ENCODE measurements at regions not wholly inside any gene's neighbourhood (a gene's known extent, or its start where the extent isn't known, plus 50 kb on each side); places are given as distances from the start of the nearest gene placed in this dataset.

- Histone ChIP-seq H3K9me3 (ENCODE audit: low read depth) (no peaks in the 10 kb centered on the region), H3K4me3 (no peak overlapping the region), H3K27ac (no peak overlapping the region), H3K4me1 (ENCODE audit: insufficient read depth) (peaks cover 21% of the 10 kb centered on the region), H3K36me3 (ENCODE audit: low read depth) (no peaks in the 10 kb centered on the region), H2AFZ (no peak overlapping the region), H3K4me2 (ENCODE audit: unreplicated experiment) (no peak overlapping the region), H3K9ac (no peak overlapping the region), H3K79me2 (ENCODE audit: insufficient read depth) (peaks cover 11% of the 10 kb centered on the region; the same call in 1 of the 2 replicates), H3K27me3 (replicated peaks; ENCODE audit: insufficient read depth) (no peaks in the 10 kb centered on the region), H3K9me2 (ENCODE audit: insufficient read depth) (no peaks in the 10 kb centered on the region; the same call in 1 of the 2 replicates), H3F3A (ENCODE audit: insufficient read depth) (peaks cover 13% of the 10 kb centered on the region; the same call in 1 of the 2 replicates), H4K20me1 (ENCODE audit: insufficient read depth) (no peaks in the 10 kb centered on the region)
- 94 to 100% methylated on average over 2 of the region's 2 CpGs for WGBS, 2 experiments (ENCODE audit: low coverage in 1 of 2, low lambda C conversion rate in 2 of 2, missing lambda C conversion rate in 2 of 2)
- in situ Hi-C loops (cut with MboI) = no loop called here
- DNase-seq = no peak
- TF ChIP-seq EZH2 (IDR thresholded peaks at IDR 0.05; ENCODE audit: insufficient read depth, poor library complexity, severe bottlenecking) (no peak), EZH2phosphoT487 (IDR thresholded peaks at IDR 0.05; ENCODE audit: insufficient read depth, low read depth) (no peak)
Measured at GRCh38 chr21:16514316-16514715, 784.5 kb downstream of the USP25 start.

GRCh38 chr21:16517383-16517782, 787.6 kb downstream of the USP25 start:
- in situ Hi-C loops (cut with MboI) = no loop called here
- Histone ChIP-seq H3K27ac (no peak overlapping the region), H4K20me1 (ENCODE audit: insufficient read depth) (no peaks in the 10 kb centered on the region), H3K9ac (no peak overlapping the region), H3F3A (ENCODE audit: insufficient read depth) (peaks cover 5% of the 10 kb centered on the region; the same call in 1 of the 2 replicates), H3K4me3 (no peak overlapping the region), H3K4me1 (ENCODE audit: insufficient read depth) (peaks cover 16% of the 10 kb centered on the region), H3K9me3 (ENCODE audit: low read depth) (no peaks in the 10 kb centered on the region), H3K9me2 (ENCODE audit: insufficient read depth) (no peaks in the 10 kb centered on the region; the same call in 1 of the 2 replicates), H3K4me2 (ENCODE audit: unreplicated experiment) (peak overlapping the region; percentile 13), H3K36me3 (ENCODE audit: low read depth) (no peaks in the 10 kb centered on the region), H2AFZ (no peak overlapping the region), H3K27me3 (replicated peaks; ENCODE audit: insufficient read depth) (no peaks in the 10 kb centered on the region), H3K79me2 (ENCODE audit: insufficient read depth) (peaks cover 11% of the 10 kb centered on the region; the same call in 1 of the 2 replicates)
- TF ChIP-seq EZH2 (IDR thresholded peaks at IDR 0.05; ENCODE audit: insufficient read depth, poor library complexity, severe bottlenecking) = no peak
- TF ChIP-seq EZH2phosphoT487 (IDR thresholded peaks at IDR 0.05; ENCODE audit: insufficient read depth, low read depth) = no peak
- DNase-seq = peak; percentile 47
- 100% methylated on average over 1 of the region's 1 CpG for WGBS, 2 experiments (ENCODE audit: low coverage in 1 of 2, low lambda C conversion rate in 2 of 2, missing lambda C conversion rate in 2 of 2)

- H4K20me1 ChIP-seq (ENCODE audit: insufficient read depth) = no peaks in the 10 kb centered on the region
- peaks cover 13% of the 10 kb centered on the region; the same call in 1 of the 2 replicates for H3F3A ChIP-seq (ENCODE audit: insufficient read depth)
- peaks cover 11% of the 10 kb centered on the region; the same call in 1 of the 2 replicates for H3K79me2 ChIP-seq (ENCODE audit: insufficient read depth)
- no peak for TF ChIP-seq EZH2phosphoT487 (IDR thresholded peaks at IDR 0.05; ENCODE audit: insufficient read depth, low read depth)
- TF ChIP-seq EZH2 (IDR thresholded peaks at IDR 0.05; ENCODE audit: insufficient read depth, poor library complexity, severe bottlenecking) = no peak
- no peak overlapping the region for H3K9ac ChIP-seq
- no peaks in the 10 kb centered on the region; the same call in 1 of the 2 replicates for H3K9me2 ChIP-seq (ENCODE audit: insufficient read depth)
- no peak overlapping the region for H3K4me2 ChIP-seq (ENCODE audit: unreplicated experiment)
- H3K9me3 ChIP-seq (ENCODE audit: low read depth) = no peaks in the 10 kb centered on the region
- H3K27me3 ChIP-seq (replicated peaks; ENCODE audit: insufficient read depth) = no peaks in the 10 kb centered on the region
- H3K4me1 ChIP-seq (ENCODE audit: insufficient read depth) = peaks cover 21% of the 10 kb centered on the region
- H3K4me3 ChIP-seq = no peak overlapping the region
- DNase-seq = no peak
- no peak overlapping the region for H3K27ac ChIP-seq
- no peaks in the 10 kb centered on the region for H3K36me3 ChIP-seq (ENCODE audit: low read depth)
- in situ Hi-C loops (cut with MboI) = no loop called here
- no peak overlapping the region for H2AFZ ChIP-seq
- 57 to 62% methylated on average over 2 of the region's 2 CpGs for whole genome bisulfite sequencing, 2 experiments (ENCODE audit: low coverage in 1 of 2, low lambda C conversion rate in 2 of 2, missing lambda C conversion rate in 2 of 2)
Measured at GRCh38 chr21:16519036-16519435, 789.3 kb downstream of the USP25 start.

- Histone ChIP-seq H3K9ac (no peak overlapping the region), H3K79me2 (ENCODE audit: insufficient read depth) (peaks cover 11% of the 10 kb centered on the region; the same call in 1 of the 2 replicates), H3F3A (ENCODE audit: insufficient read depth) (peaks cover 13% of the 10 kb centered on the region; the same call in 1 of the 2 replicates), H3K4me3 (no peak overlapping the region), H3K36me3 (ENCODE audit: low read depth) (no peaks in the 10 kb centered on the region), H2AFZ (no peak overlapping the region), H3K4me1 (ENCODE audit: insufficient read depth) (peaks cover 21% of the 10 kb centered on the region), H3K9me3 (ENCODE audit: low read depth) (no peaks in the 10 kb centered on the region), H3K27me3 (replicated peaks; ENCODE audit: insufficient read depth) (no peaks in the 10 kb centered on the region), H3K9me2 (ENCODE audit: insufficient read depth) (no peaks in the 10 kb centered on the region; the same call in 1 of the 2 replicates), H3K27ac (no peak overlapping the region), H4K20me1 (ENCODE audit: insufficient read depth) (no peaks in the 10 kb centered on the region), H3K4me2 (ENCODE audit: unreplicated experiment) (no peak overlapping the region)
- TF ChIP-seq EZH2phosphoT487 (IDR thresholded peaks at IDR 0.05; ENCODE audit: insufficient read depth, low read depth) (no peak), EZH2 (IDR thresholded peaks at IDR 0.05; ENCODE audit: insufficient read depth, poor library complexity, severe bottlenecking) (no peak)
- in situ Hi-C loops (cut with MboI) = no loop called here
- DNase-seq = no peak
Measured at GRCh38 chr21:16519644-16520043, 789.9 kb downstream of the USP25 start.

GRCh38 chr21:16522548-16522947, 792.8 kb downstream of the USP25 start:
- Histone ChIP-seq H3K27me3 (replicated peaks; ENCODE audit: insufficient read depth) (no peaks in the 10 kb centered on the region), H3K27ac (no peak overlapping the region), H4K20me1 (ENCODE audit: insufficient read depth) (no peaks in the 10 kb centered on the region), H2AFZ (no peak overlapping the region), H3K9ac (no peak overlapping the region), H3F3A (ENCODE audit: insufficient read depth) (peaks cover 13% of the 10 kb centered on the region; the same call in 1 of the 2 replicates), H3K79me2 (ENCODE audit: insufficient read depth) (no peaks in the 10 kb centered on the region), H3K4me3 (no peak overlapping the region), H3K9me3 (ENCODE audit: low read depth) (no peaks in the 10 kb centered on the region), H3K4me2 (ENCODE audit: unreplicated experiment) (no peak overlapping the region), H3K36me3 (ENCODE audit: low read depth) (no peaks in the 10 kb centered on the region), H3K4me1 (ENCODE audit: insufficient read depth) (peaks cover 14% of the 10 kb centered on the region), H3K9me2 (ENCODE audit: insufficient read depth) (no peaks in the 10 kb centered on the region; the same call in 1 of the 2 replicates)
- WGBS, 2 experiments (ENCODE audit: low coverage in 1 of 2, low lambda C conversion rate in 2 of 2, missing lambda C conversion rate in 2 of 2) = 93 to 96% methylated on average over 2 of the region's 2 CpGs
- TF ChIP-seq EZH2 (IDR thresholded peaks at IDR 0.05; ENCODE audit: insufficient read depth, poor library complexity, severe bottlenecking) (no peak), EZH2phosphoT487 (IDR thresholded peaks at IDR 0.05; ENCODE audit: insufficient read depth, low read depth) (no peak)
- DNase-seq = peak; percentile 40
- in situ Hi-C loops (cut with MboI) = no loop called here

Data from GM23248 (cell line).